Hepatocyte (in vitro differentiated cells): ENCODE measurements at regions not wholly inside any gene's neighbourhood (a gene's known extent, or its start where the extent isn't known, plus 50 kb on each side); places are given as distances from the start of the nearest gene placed in this dataset.

Experiments used
- DNase-seq: peaks from one replicate; pipeline ENCODE4 v3.0.0-alpha.2; 2016; ENCODE audit warnings: low spot score
- H2AFZ ChIP-seq: fragments of 200-600 bp; sonication (generic); 2 replicates; pipeline ENCODE4 v1.6.0; 2016; ENCODE audit warnings: antibody characterized with exemption, mild to moderate bottlenecking
- H3K27ac ChIP-seq: fragments of 200-600 bp; sonication (generic); 2 replicates; pipeline ENCODE4 v1.5.1; 2016; ENCODE audit warnings: mild to moderate bottlenecking
- H3K27me3 ChIP-seq: fragments of 200-600 bp; sonication (generic); 2 replicates; pipeline ENCODE4 v1.6.1; 2016
- H3K36me3 ChIP-seq: fragments of 200-600 bp; sonication (generic); replicated peaks from 2 replicates; pipeline ENCODE4 v1.5.1; 2016; ENCODE audit warnings: low read depth; ENCODE audit not compliant: insufficient read depth
- H3K4me1 ChIP-seq: fragments of 200-600 bp; sonication (generic); 2 replicates; pipeline ENCODE4 v1.5.1; 2016; ENCODE audit warnings: mild to moderate bottlenecking, moderate library complexity; ENCODE audit not compliant: insufficient read depth
- H3K4me2 ChIP-seq: fragments of 200-600 bp; sonication (generic); 2 replicates; pipeline ENCODE4 v1.6.0; 2016
- H3K4me3 ChIP-seq: fragments of 200-600 bp; sonication (generic); 2 replicates; pipeline ENCODE4 v1.5.1; 2016; ENCODE audit warnings: mild to moderate bottlenecking
- H3K79me2 ChIP-seq: fragments of 200-600 bp; sonication (generic); 2 replicates; pipeline ENCODE4 v1.6.0; 2017; ENCODE audit warnings: mild to moderate bottlenecking
- H3K9me2 ChIP-seq: fragments of 200-600 bp; sonication (generic); replicated peaks from 2 replicates; pipeline ENCODE4 v1.6.0; 2017; ENCODE audit warnings: mild to moderate bottlenecking; ENCODE audit not compliant: insufficient read depth
- H3K9me3 ChIP-seq: fragments of 200-600 bp; sonication (generic); 2 replicates; pipeline ENCODE4 v1.5.1; 2016; ENCODE audit warnings: low read depth, mild to moderate bottlenecking
- H4K20me1 ChIP-seq: fragments of 200-600 bp; sonication (generic); 2 replicates; pipeline ENCODE4 v1.6.0; 2016; ENCODE audit warnings: mild to moderate bottlenecking; ENCODE audit not compliant: insufficient read depth, poor library complexity, severe bottlenecking
- CTCF ChIP-seq: fragments of 200-600 bp; sonication (generic); IDR thresholded peaks from 2 replicates; pipeline ENCODE4 v1.5.1; 2016; ENCODE audit warnings: antibody characterized with exemption, mild to moderate bottlenecking; ENCODE audit not compliant: poor library complexity
- EZH2 ChIP-seq: fragments of 200-600 bp; sonication (generic); IDR thresholded peaks from 2 replicates; pipeline ENCODE4 v1.6.1; 2016; ENCODE audit warnings: antibody characterized with exemption, mild to moderate bottlenecking, borderline replicate concordance
- EZH2phosphoT487 ChIP-seq: fragments of 200-600 bp; sonication (generic); IDR thresholded peaks from one replicate; pipeline ENCODE4 v1.6.1; 2018; ENCODE audit warnings: antibody characterized with exemption, mild to moderate bottlenecking, low read depth, moderate library complexity; ENCODE audit not compliant: unreplicated experiment, severe bottlenecking
- WGBS: methylation state at CpG from one replicate; pipeline ENCODE4 v1.1.6; 2016; ENCODE audit warnings: low lambda C conversion rate; ENCODE audit errors: missing lambda C conversion rate; 5-methylcytosine and 5-hydroxymethylcytosine counted together

- WGBS, result 51% methylated on average over 5 of the region's 5 CpGs
- peaks cover 7% of the 10 kb centered on the region for H3K27me3 ChIP-seq
- no peaks in the 10 kb centered on the region for H3K4me1 ChIP-seq
- TF ChIP-seq EZH2 (no peak), CTCF (no peak), EZH2phosphoT487 (no peak)
- no peak for DNase-seq
- no peak overlapping the region for H3K27ac ChIP-seq
- H3K4me2 ChIP-seq, result no peak overlapping the region
- no peak overlapping the region for H2AFZ ChIP-seq
- H3K36me3 ChIP-seq, result no peaks in the 10 kb centered on the region
- no peaks in the 10 kb centered on the region for H3K9me2 ChIP-seq
- no peaks in the 10 kb centered on the region for H4K20me1 ChIP-seq
- no peaks in the 10 kb centered on the region for H3K9me3 ChIP-seq
- no peak overlapping the region for H3K4me3 ChIP-seq
- no peaks in the 10 kb centered on the region for H3K79me2 ChIP-seq
Measured at GRCh38 chr1:181391301-181391900, 91.9 kb upstream of the CACNA1E start.

GRCh38 chr1:181392133-181392532, 91.2 kb upstream of the CACNA1E start:
- no peaks in the 10 kb centered on the region for H3K9me2 ChIP-seq
- H3K36me3 ChIP-seq, result no peaks in the 10 kb centered on the region
- WGBS, result 100% methylated on average over 1 of the region's 1 CpG
- no peak for DNase-seq
- H2AFZ ChIP-seq, result no peak overlapping the region
- no peaks in the 10 kb centered on the region for H3K79me2 ChIP-seq
- H3K27ac ChIP-seq, result no peak overlapping the region
- H3K4me2 ChIP-seq, result no peak overlapping the region
- H3K27me3 ChIP-seq, result peaks cover 7% of the 10 kb centered on the region
- no peak for TF ChIP-seq EZH2
- no peak for TF ChIP-seq CTCF
- TF ChIP-seq EZH2phosphoT487, result no peak
- H3K4me1 ChIP-seq, result no peaks in the 10 kb centered on the region
- no peaks in the 10 kb centered on the region for H3K9me3 ChIP-seq
- no peaks in the 10 kb centered on the region for H4K20me1 ChIP-seq
- no peak overlapping the region for H3K4me3 ChIP-seq

GRCh38 chr1:181392613-181393220, 90.6 kb upstream of the CACNA1E start:
- Histone ChIP-seq H4K20me1 (no peaks in the 10 kb centered on the region), H3K27ac (no peak overlapping the region), H2AFZ (no peak overlapping the region), H3K9me2 (no peaks in the 10 kb centered on the region), H3K4me3 (no peak overlapping the region), H3K27me3 (peaks cover 7% of the 10 kb centered on the region), H3K36me3 (no peaks in the 10 kb centered on the region), H3K9me3 (no peaks in the 10 kb centered on the region), H3K79me2 (no peaks in the 10 kb centered on the region), H3K4me2 (no peak overlapping the region), H3K4me1 (no peaks in the 10 kb centered on the region)
- 60% methylated on average over 1 of the region's 1 CpG for WGBS
- TF ChIP-seq EZH2phosphoT487 (no peak), EZH2 (no peak), CTCF (no peak)
- no peak for DNase-seq
